Ascending aorta (tissue), 2 donors: ENCODE measurements at regions not wholly inside any gene's neighbourhood (a gene's known extent, or its start where the extent isn't known, plus 50 kb on each side); places are given as distances from the start of the nearest gene placed in this dataset.

Experiments
- DNase-seq, 2 donors: peaks; one replicate each; pipeline ENCODE4 v3.0.0-alpha.2; 2019; ENCODE audit warnings: low spot score in 2 of 2
- H3K27ac ChIP-seq, 2 donors: fragments of 200-600 bp; sonication (generic); one replicate each; pipeline ENCODE4 v1.5.1; 2016 to 2017; ENCODE audit warnings: mild to moderate bottlenecking in 1 of 2
- H3K27me3 ChIP-seq: fragments of 200-600 bp; sonication (generic); one replicate; pipeline ENCODE4 v1.5.1; 2017
- H3K36me3 ChIP-seq, 2 donors: fragments of 200-600 bp; sonication (generic); one replicate each; pipeline ENCODE4 v1.5.1; 2016
- H3K4me1 ChIP-seq, 2 donors: fragments of 200-600 bp; sonication (generic); one replicate each; pipeline ENCODE4 v1.5.1; 2016 to 2017; ENCODE audit warnings: mild to moderate bottlenecking in 1 of 2
- H3K4me3 ChIP-seq, 2 donors: fragments of 200-600 bp; sonication (generic); one replicate each; pipeline ENCODE4 v1.5.1; 2016 to 2017; ENCODE audit warnings: mild to moderate bottlenecking in 1 of 2
- H3K9me3 ChIP-seq, 2 donors: fragments of 200-600 bp; sonication (generic); one replicate each; pipeline ENCODE4 v1.5.1; 2016
- intact Hi-C: fragments of 100-400 bp; cut with DNase I; formaldehyde crosslinking; loops from one replicate; pipeline ENCODE4 v1.15.1; 2023
- TF ChIP-seq, protein P1 (sequence below), 3 experiments: fragments of 200-600 bp in 2 of 3; fragments of 450-650 bp in 1 of 3; sonication (generic) in 2 of 3; IDR thresholded peaks; one replicate each; pipeline ENCODE4 v1.5.1; 2016 to 2019; ENCODE audit warnings: antibody characterized with exemption in 3 of 3, mild to moderate bottlenecking in 1 of 3, moderate library complexity in 1 of 3

GRCh38 chr4:8790749-8791148 is 80.9 kb downstream of the HMX1 start:
- Histone ChIP-seq H3K4me3 (no peak overlapping the region), H3K27me3 (no peaks in the 10 kb centered on the region), H3K36me3 (no peaks in the 10 kb centered on the region), H3K4me1 (no peaks in the 10 kb centered on the region), H3K27ac (no peak overlapping the region), H3K9me3 (no peaks in the 10 kb centered on the region)
- TF ChIP-seq, protein P1, sequence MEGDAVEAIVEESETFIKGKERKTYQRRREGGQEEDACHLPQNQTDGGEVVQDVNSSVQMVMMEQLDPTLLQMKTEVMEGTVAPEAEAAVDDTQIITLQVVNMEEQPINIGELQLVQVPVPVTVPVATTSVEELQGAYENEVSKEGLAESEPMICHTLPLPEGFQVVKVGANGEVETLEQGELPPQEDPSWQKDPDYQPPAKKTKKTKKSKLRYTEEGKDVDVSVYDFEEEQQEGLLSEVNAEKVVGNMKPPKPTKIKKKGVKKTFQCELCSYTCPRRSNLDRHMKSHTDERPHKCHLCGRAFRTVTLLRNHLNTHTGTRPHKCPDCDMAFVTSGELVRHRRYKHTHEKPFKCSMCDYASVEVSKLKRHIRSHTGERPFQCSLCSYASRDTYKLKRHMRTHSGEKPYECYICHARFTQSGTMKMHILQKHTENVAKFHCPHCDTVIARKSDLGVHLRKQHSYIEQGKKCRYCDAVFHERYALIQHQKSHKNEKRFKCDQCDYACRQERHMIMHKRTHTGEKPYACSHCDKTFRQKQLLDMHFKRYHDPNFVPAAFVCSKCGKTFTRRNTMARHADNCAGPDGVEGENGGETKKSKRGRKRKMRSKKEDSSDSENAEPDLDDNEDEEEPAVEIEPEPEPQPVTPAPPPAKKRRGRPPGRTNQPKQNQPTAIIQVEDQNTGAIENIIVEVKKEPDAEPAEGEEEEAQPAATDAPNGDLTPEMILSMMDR (IDR thresholded peaks at IDR 0.05): no peak
- intact Hi-C loops: no loop called here
- no peak for DNase-seq

DNA sequence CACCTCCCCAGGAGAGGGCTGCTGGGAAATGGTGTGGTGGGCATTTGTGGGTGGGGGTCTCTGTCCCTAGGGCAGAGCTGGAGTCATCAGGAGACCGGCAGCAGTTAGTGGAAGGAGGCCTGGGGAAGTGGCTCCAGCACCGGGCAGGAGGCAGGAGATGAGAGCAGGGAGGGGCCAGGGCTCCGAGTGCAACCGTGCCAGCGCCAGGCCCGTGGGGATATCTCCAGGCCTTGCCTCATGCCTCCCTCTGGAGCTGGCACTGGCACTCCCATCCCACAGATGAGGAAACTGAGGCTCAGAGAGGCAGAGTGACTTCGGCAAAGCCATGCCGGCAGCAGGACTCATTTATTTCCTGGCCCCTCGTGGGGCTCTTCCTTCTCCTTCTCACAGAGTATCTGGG is 83.5 kb downstream of the HMX1 start:
- Histone ChIP-seq H3K4me3 (no peak overlapping the region), H3K27ac (no peak overlapping the region), H3K27me3 (no peaks in the 10 kb centered on the region), H3K36me3 (no peaks in the 10 kb centered on the region), H3K4me1 (no peaks in the 10 kb centered on the region), H3K9me3 (no peaks in the 10 kb centered on the region)
- intact Hi-C loops: no loop called here
- no peak for DNase-seq
- TF ChIP-seq, protein P1 (IDR thresholded peaks at IDR 0.05): no peak

- intact Hi-C loops: no loop called here
- no peaks in the 10 kb centered on the region for H3K36me3 ChIP-seq
- no peaks in the 10 kb centered on the region for H3K9me3 ChIP-seq
- TF ChIP-seq, protein P1 (IDR thresholded peaks at IDR 0.05): no peak
- no peak overlapping the region for H3K27ac ChIP-seq
- no peak overlapping the region for H3K4me3 ChIP-seq
- H3K4me1 ChIP-seq: no peaks in the 10 kb centered on the region
- DNase-seq: no peak
- H3K27me3 ChIP-seq: no peaks in the 10 kb centered on the region
Observed at GRCh38 chr4:8786166-8786565, 85.5 kb downstream of the HMX1 start.

DNA sequence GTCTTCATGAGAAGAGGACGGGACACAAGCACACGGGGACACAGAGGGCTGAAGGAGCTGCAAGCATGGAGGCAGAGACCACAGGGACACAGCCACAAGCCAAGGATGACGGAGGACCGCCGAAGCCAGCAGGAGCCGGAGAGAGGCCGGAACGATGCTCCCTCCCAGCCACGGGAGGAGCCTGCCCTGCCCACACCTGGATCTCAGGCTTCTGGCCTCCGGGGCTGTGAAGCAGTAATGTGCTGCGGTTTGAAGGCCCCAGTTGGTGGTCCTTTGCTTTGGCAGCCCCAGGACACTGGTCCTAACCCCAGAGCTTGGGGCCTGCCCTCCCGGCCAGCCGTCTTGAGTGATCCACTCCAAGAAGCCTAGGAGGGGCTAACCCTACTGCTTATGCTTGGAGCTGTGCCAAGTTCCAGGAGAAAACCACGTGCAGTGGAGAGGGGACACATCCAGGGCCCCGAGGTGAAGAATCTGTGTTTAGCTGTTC is 85.9 kb downstream of the HMX1 start:
- Histone ChIP-seq H3K9me3 (no peaks in the 10 kb centered on the region), H3K4me1 (no peaks in the 10 kb centered on the region), H3K36me3 (no peaks in the 10 kb centered on the region), H3K27ac (no peak overlapping the region), H3K27me3 (no peaks in the 10 kb centered on the region), H3K4me3 (no peak overlapping the region)
- intact Hi-C loops: no loop called here
- DNase-seq: no peak
- TF ChIP-seq, protein P1 (IDR thresholded peaks at IDR 0.05): no peak

DNA sequence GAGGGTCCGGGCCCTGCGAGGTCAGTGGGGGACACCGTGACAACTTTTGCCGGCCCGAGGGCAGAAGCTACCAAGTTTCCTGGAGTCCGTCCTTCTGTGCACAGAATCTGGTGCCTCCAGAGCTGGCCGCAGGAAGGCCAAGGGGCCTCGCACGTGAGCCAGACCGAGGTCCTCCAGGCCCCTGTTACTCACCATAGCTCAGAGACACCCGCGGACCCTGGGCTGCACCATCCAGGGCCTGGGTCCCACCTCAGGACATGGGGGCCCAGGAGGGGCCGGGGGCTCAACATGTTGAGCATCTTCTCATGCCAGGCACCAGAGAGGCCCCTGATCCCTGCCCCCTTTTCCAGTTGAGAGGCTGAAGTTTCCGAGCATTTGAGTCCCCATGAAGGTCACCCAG is 87.9 kb downstream of the HMX1 start:
- H3K9me3 ChIP-seq: no peaks in the 10 kb centered on the region
- no peak for DNase-seq
- H3K4me3 ChIP-seq: no peak overlapping the region
- no peaks in the 10 kb centered on the region for H3K4me1 ChIP-seq
- H3K27me3 ChIP-seq: no peaks in the 10 kb centered on the region
- no peak overlapping the region for H3K27ac ChIP-seq
- intact Hi-C loops: no loop called here
- H3K36me3 ChIP-seq: no peaks in the 10 kb centered on the region
- TF ChIP-seq, protein P1 (IDR thresholded peaks at IDR 0.05): no peak

GRCh38 chr4:8782135-8782534 is 89.5 kb downstream of the HMX1 start:
- Histone ChIP-seq H3K4me1 (no peaks in the 10 kb centered on the region), H3K27me3 (no peaks in the 10 kb centered on the region), H3K36me3 (no peaks in the 10 kb centered on the region), H3K4me3 (no peak overlapping the region), H3K9me3 (no peaks in the 10 kb centered on the region), H3K27ac (no peak overlapping the region)
- DNase-seq: no peak
- TF ChIP-seq, protein P1 (IDR thresholded peaks at IDR 0.05): no peak
- intact Hi-C loops: no loop called here
